ENCODE measurements at regions not wholly inside any gene's neighbourhood (a gene's known extent, or its start where the extent isn't known, plus 50 kb on each side); places are given as distances from the start of the nearest gene placed in this dataset.

DNA sequence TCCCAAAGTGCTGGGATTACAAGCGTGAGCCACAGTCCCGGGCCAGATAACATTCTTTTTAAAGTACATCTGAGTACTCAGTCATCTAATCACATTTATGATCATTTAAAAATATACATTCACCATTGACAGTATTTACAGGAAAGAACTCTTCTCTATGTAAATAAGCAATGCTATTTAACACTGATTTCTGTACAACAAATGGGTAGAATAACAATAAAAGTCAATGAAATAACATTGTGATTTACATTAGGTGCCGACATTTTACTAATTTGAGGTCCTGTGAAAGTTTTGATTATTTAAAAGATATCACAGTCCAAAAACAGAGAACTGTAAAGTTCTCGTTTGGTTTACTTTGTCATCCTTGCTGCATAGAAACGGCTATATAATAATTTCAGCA, 1763.7 kb downstream of the SLITRK1 start:
- TF ChIP-seq, protein P1, sequence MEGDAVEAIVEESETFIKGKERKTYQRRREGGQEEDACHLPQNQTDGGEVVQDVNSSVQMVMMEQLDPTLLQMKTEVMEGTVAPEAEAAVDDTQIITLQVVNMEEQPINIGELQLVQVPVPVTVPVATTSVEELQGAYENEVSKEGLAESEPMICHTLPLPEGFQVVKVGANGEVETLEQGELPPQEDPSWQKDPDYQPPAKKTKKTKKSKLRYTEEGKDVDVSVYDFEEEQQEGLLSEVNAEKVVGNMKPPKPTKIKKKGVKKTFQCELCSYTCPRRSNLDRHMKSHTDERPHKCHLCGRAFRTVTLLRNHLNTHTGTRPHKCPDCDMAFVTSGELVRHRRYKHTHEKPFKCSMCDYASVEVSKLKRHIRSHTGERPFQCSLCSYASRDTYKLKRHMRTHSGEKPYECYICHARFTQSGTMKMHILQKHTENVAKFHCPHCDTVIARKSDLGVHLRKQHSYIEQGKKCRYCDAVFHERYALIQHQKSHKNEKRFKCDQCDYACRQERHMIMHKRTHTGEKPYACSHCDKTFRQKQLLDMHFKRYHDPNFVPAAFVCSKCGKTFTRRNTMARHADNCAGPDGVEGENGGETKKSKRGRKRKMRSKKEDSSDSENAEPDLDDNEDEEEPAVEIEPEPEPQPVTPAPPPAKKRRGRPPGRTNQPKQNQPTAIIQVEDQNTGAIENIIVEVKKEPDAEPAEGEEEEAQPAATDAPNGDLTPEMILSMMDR (conservative IDR thresholded peaks at IDR 0.05; ENCODE audit: low read depth in 2 of 2), result no peak
- no peak for TF ChIP-seq POLR2AphosphoS5 (IDR thresholded peaks at IDR 0.05; ENCODE audit: low read depth)
- no peak for TF ChIP-seq EZH2 (IDR thresholded peaks at IDR 0.05; ENCODE audit: low read depth, unreplicated experiment)
- TF ChIP-seq CREB1 (CRISPR knock-in tag; IDR thresholded peaks at IDR 0.05; ENCODE audit: low read depth), result no peak
- TF ChIP-seq, protein P2, sequence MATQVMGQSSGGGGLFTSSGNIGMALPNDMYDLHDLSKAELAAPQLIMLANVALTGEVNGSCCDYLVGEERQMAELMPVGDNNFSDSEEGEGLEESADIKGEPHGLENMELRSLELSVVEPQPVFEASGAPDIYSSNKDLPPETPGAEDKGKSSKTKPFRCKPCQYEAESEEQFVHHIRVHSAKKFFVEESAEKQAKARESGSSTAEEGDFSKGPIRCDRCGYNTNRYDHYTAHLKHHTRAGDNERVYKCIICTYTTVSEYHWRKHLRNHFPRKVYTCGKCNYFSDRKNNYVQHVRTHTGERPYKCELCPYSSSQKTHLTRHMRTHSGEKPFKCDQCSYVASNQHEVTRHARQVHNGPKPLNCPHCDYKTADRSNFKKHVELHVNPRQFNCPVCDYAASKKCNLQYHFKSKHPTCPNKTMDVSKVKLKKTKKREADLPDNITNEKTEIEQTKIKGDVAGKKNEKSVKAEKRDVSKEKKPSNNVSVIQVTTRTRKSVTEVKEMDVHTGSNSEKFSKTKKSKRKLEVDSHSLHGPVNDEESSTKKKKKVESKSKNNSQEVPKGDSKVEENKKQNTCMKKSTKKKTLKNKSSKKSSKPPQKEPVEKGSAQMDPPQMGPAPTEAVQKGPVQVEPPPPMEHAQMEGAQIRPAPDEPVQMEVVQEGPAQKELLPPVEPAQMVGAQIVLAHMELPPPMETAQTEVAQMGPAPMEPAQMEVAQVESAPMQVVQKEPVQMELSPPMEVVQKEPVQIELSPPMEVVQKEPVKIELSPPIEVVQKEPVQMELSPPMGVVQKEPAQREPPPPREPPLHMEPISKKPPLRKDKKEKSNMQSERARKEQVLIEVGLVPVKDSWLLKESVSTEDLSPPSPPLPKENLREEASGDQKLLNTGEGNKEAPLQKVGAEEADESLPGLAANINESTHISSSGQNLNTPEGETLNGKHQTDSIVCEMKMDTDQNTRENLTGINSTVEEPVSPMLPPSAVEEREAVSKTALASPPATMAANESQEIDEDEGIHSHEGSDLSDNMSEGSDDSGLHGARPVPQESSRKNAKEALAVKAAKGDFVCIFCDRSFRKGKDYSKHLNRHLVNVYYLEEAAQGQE (IDR thresholded peaks at IDR 0.05; ENCODE audit: unreplicated experiment), result no peak
- TF ChIP-seq JUNB (IDR thresholded peaks at IDR 0.05; ENCODE audit: unreplicated experiment), result no peak
- TF ChIP-seq ZNF114 (CRISPR knock-in tag; IDR thresholded peaks at IDR 0.05), result no peak
- no peak for TF ChIP-seq EZH2phosphoT487 (IDR thresholded peaks at IDR 0.05; ENCODE audit: unreplicated experiment)
- no peak for TF ChIP-seq ETS1 (IDR thresholded peaks at IDR 0.05)
